ENCODE measurements at regions not wholly inside any gene's neighbourhood (a gene's known extent, or its start where the extent isn't known, plus 50 kb on each side); places are given as distances from the start of the nearest gene placed in this dataset.

DNA sequence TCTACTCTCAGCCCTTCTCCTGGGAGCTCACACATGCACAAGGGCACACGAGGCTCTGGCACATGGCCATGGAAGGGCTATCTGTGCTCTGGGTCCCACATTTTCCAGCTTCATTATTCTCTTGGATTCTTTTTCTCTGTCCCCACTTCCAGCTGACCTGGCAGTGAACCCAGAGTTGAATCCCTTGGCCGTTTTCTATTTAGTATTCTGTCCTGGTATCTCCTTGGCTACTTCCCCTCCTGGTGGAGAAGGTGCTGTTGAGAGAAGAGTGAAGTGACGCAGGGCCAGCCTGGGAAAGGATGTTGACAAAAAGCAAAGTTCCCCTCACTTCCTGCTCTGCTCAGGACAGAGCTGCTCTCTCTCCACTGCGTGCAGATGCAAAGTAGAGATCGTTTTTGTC, 303.1 kb downstream of the IRS2 start:
- H3K36me3 ChIP-seq (ENCODE audit: low read depth, low read length): no peaks in the 10 kb centered on the region
- no peaks in the 10 kb centered on the region for H3K9me3 ChIP-seq (ENCODE audit: low read length)
- no peaks in the 10 kb centered on the region for H4K20me1 ChIP-seq (ENCODE audit: low read length)
- H3K4me2 ChIP-seq (ENCODE audit: low read length): no peak overlapping the region
- H3K9me2 ChIP-seq (replicated peaks; ENCODE audit: low read length): no peaks in the 10 kb centered on the region
- no peaks in the 10 kb centered on the region for H3K4me1 ChIP-seq (ENCODE audit: insufficient read depth, low read length)
- H3K27me3 ChIP-seq (ENCODE audit: low read length): no peaks in the 10 kb centered on the region
- no peak overlapping the region for H3K27ac ChIP-seq (ENCODE audit: low read length)
- no peak overlapping the region for H3K4me3 ChIP-seq (ENCODE audit: low read length)
- H3K79me2 ChIP-seq (ENCODE audit: low read length): no peaks in the 10 kb centered on the region
- no peak for TF ChIP-seq EZH2phosphoT487 (IDR thresholded peaks at IDR 0.05; ENCODE audit: borderline replicate concordance, low read length)
- no peak for TF ChIP-seq EZH2 (IDR thresholded peaks at IDR 0.05; ENCODE audit: low read length, unreplicated experiment)
- TF ChIP-seq, protein P1, sequence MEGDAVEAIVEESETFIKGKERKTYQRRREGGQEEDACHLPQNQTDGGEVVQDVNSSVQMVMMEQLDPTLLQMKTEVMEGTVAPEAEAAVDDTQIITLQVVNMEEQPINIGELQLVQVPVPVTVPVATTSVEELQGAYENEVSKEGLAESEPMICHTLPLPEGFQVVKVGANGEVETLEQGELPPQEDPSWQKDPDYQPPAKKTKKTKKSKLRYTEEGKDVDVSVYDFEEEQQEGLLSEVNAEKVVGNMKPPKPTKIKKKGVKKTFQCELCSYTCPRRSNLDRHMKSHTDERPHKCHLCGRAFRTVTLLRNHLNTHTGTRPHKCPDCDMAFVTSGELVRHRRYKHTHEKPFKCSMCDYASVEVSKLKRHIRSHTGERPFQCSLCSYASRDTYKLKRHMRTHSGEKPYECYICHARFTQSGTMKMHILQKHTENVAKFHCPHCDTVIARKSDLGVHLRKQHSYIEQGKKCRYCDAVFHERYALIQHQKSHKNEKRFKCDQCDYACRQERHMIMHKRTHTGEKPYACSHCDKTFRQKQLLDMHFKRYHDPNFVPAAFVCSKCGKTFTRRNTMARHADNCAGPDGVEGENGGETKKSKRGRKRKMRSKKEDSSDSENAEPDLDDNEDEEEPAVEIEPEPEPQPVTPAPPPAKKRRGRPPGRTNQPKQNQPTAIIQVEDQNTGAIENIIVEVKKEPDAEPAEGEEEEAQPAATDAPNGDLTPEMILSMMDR (conservative IDR thresholded peaks at IDR 0.05; ENCODE audit: low read depth, low read length): no peak
- no peak overlapping the region for H2AFZ ChIP-seq (ENCODE audit: low read length)
- CTCF ChIA-PET: no interaction called here
- intact Hi-C loops (cut with micrococcal nuclease): no loop called here
- ATAC-seq (no peak), DNase-seq (no peak)
- no peak overlapping the region for H3K9ac ChIP-seq (ENCODE audit: low read length)
- no TSS peak for BruUV-seq (replicated peaks)
- POLR2A ChIA-PET (ENCODE audit: unreplicated experiment): no interaction called here
- no peaks in the 10 kb centered on the region for H3F3A ChIP-seq (ENCODE audit: low read length, unreplicated experiment)

DNA sequence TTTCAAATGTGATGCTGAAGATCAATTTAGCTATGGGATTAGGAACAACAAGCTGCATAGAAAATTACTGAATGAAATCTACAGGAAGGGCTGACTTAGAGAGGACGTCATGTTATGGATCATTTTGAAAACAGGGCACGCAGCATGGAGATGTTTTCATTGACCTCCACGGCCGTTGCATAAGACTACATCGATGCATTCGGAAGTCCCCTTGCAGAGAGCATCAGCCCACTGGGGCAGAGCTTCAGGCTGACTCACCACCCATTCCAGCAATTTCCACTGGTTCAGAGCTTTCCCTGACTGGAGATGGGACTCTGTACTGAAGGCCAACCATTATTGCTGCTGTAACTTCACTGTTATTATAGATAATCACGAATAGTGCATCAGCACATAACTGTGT, 305.3 kb downstream of the IRS2 start:
- POLR2A ChIA-PET (ENCODE audit: unreplicated experiment): no interaction called here

DNA sequence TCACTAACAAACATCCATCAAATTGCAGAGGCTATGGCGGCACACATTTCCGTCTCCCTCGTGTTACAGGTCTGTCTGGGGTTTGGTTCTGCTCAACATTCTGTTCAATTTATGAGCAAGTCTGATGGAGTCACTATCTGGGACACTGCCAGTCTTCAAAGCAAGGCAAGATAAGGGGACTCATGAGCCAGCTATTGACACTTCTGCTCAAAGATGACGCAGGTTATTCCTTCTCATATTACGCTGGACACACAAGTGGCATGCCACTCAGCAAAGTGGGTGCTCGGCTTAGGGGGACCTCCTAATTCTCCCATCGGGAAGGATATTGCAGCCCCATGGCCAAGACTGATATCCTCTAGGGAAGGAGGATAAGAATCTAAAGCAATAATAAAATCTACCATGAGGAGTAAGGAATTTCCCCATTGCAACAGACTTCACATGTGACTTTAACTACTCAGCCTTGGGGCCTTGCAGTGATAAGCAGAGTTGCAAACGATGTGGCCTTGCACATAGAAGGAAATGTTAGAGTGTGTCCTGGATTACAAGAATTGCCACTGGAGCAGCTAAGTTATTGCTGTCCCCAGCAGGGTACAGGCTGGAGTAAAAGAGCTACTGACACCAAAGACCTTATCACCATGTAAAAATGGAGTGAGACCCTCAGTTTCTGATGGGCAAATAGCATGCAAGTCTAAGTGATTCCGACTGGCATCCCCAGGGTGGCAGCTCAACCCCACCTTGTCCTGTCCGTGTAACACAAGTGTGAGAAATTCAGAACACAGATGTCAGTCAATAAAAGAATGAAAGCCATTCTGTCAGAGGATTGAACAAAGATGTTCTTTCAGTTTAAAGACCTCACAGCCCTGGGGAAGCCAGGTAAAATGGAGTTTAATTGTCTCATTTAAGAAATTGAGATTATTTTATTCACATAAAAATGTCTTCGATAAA, 306.1 kb downstream of the IRS2 start:
- no peak overlapping the region for H3K9ac ChIP-seq (ENCODE audit: low read length)
- H3K4me2 ChIP-seq (ENCODE audit: low read length): no peak overlapping the region
- H3F3A ChIP-seq (ENCODE audit: low read length, unreplicated experiment): no peaks in the 10 kb centered on the region
- TF ChIP-seq EZH2 (IDR thresholded peaks at IDR 0.05; ENCODE audit: low read length, unreplicated experiment): no peak
- no peak for TF ChIP-seq EZH2phosphoT487 (IDR thresholded peaks at IDR 0.05; ENCODE audit: borderline replicate concordance, low read length)
- TF ChIP-seq, protein P1 (conservative IDR thresholded peaks at IDR 0.05; ENCODE audit: low read depth, low read length): no peak
- no peaks in the 10 kb centered on the region for H3K4me1 ChIP-seq (ENCODE audit: insufficient read depth, low read length)
- ChIA-PET CTCF (no interaction called here), POLR2A (ENCODE audit: unreplicated experiment) (no interaction called here)
- H3K27ac ChIP-seq (ENCODE audit: low read length): no peak overlapping the region
- ATAC-seq: no peak
- BruUV-seq (replicated peaks): no TSS peak
- H3K9me3 ChIP-seq (ENCODE audit: low read length): no peaks in the 10 kb centered on the region
- H3K9me2 ChIP-seq (replicated peaks; ENCODE audit: low read length): no peaks in the 10 kb centered on the region
- no peak overlapping the region for H3K4me3 ChIP-seq (ENCODE audit: low read length)
- intact Hi-C loops (cut with micrococcal nuclease): no loop called here
- DNase-seq: peak; percentile 52
- H4K20me1 ChIP-seq (ENCODE audit: low read length): no peaks in the 10 kb centered on the region
- H3K79me2 ChIP-seq (ENCODE audit: low read length): no peaks in the 10 kb centered on the region
- no peaks in the 10 kb centered on the region for H3K36me3 ChIP-seq (ENCODE audit: low read depth, low read length)
- H3K27me3 ChIP-seq (ENCODE audit: low read length): no peaks in the 10 kb centered on the region
- H2AFZ ChIP-seq (ENCODE audit: low read length): no peak overlapping the region

More for the DNA sequence above, 305.3 kb downstream of the IRS2 start:
- no peak for DNase-seq
- no peaks in the 10 kb centered on the region for H3K9me2 ChIP-seq (replicated peaks; ENCODE audit: low read length)
- intact Hi-C loops (cut with micrococcal nuclease): no loop called here
- H3K27me3 ChIP-seq (ENCODE audit: low read length): no peaks in the 10 kb centered on the region
- no peaks in the 10 kb centered on the region for H3K79me2 ChIP-seq (ENCODE audit: low read length)
- H3K4me2 ChIP-seq (ENCODE audit: low read length): no peak overlapping the region
- no peak overlapping the region for H3K27ac ChIP-seq (ENCODE audit: low read length)
- H3F3A ChIP-seq (ENCODE audit: low read length, unreplicated experiment): no peaks in the 10 kb centered on the region
- no peaks in the 10 kb centered on the region for H3K36me3 ChIP-seq (ENCODE audit: low read depth, low read length)
- H4K20me1 ChIP-seq (ENCODE audit: low read length): no peaks in the 10 kb centered on the region
- no peak for ATAC-seq
- no peak for TF ChIP-seq EZH2phosphoT487 (IDR thresholded peaks at IDR 0.05; ENCODE audit: borderline replicate concordance, low read length)
- H3K4me3 ChIP-seq (ENCODE audit: low read length): no peak overlapping the region
- CTCF ChIA-PET: no interaction called here
- no peak overlapping the region for H2AFZ ChIP-seq (ENCODE audit: low read length)
- H3K4me1 ChIP-seq (ENCODE audit: insufficient read depth, low read length): no peaks in the 10 kb centered on the region
- no peak overlapping the region for H3K9ac ChIP-seq (ENCODE audit: low read length)
- no peaks in the 10 kb centered on the region for H3K9me3 ChIP-seq (ENCODE audit: low read length)
- no TSS peak for BruUV-seq (replicated peaks)

Data from PC-3 (cell line).